Small intestine (tissue), 7 donors: ENCODE measurements at regions not wholly inside any gene's neighbourhood (a gene's known extent, or its start where the extent isn't known, plus 50 kb on each side); places are given as distances from the start of the nearest gene placed in this dataset.

Source experiments
- DNase-seq, 2 donors: peaks; one replicate each; pipeline versions ENCODE4 v3.0.0 to v3.0.0-alpha.2; 2013
- FAIRE-seq: peaks from 2 replicates; lab custom pipeline; 2012; peaks lifted over from hg19 to GRCh38; lab: Jason Lieb, UNC
- H3K27ac ChIP-seq, 3 donors: one replicate each; pipeline ENCODE4 v1.5.1; 2013; ENCODE audit warnings: low read length in 2 of 3, mild to moderate bottlenecking in 2 of 3, control low read depth in 1 of 3, inconsistent platforms in 1 of 3, low read depth in 1 of 3, moderate library complexity in 1 of 3
- H3K27me3 ChIP-seq, 3 donors: one replicate each; pipeline ENCODE4 v1.6.1; 2013; ENCODE audit warnings: low read length in 3 of 3, inconsistent platforms in 1 of 3; ENCODE audit not compliant: control insufficient read depth in 3 of 3, insufficient read depth in 3 of 3
- H3K36me3 ChIP-seq, 3 donors: one replicate each; pipeline ENCODE4 v1.6.1; 2013; ENCODE audit warnings: low read length in 3 of 3, inconsistent platforms in 1 of 3, low read depth in 1 of 3, mild to moderate bottlenecking in 1 of 3, moderate library complexity in 1 of 3; ENCODE audit not compliant: control insufficient read depth in 3 of 3, insufficient read depth in 2 of 3
- H3K4me1 ChIP-seq, 3 donors: one replicate each; pipeline ENCODE4 v1.6.1; 2013; ENCODE audit warnings: low read length in 2 of 3, inconsistent platforms in 1 of 3, low read depth in 1 of 3, mild to moderate bottlenecking in 1 of 3, moderate library complexity in 1 of 3; ENCODE audit not compliant: control insufficient read depth in 3 of 3, insufficient read depth in 2 of 3
- H3K4me3 ChIP-seq, 3 donors: one replicate each; pipeline ENCODE4 v1.5.1; 2013; ENCODE audit warnings: low read length in 3 of 3, control low read depth in 1 of 3, inconsistent platforms in 1 of 3, low read depth in 1 of 3, mild to moderate bottlenecking in 1 of 3, moderate library complexity in 1 of 3
- H3K9me3 ChIP-seq, 2 donors: one replicate each; pipeline ENCODE4 v1.6.1; 2013; ENCODE audit warnings: low read depth in 1 of 2, low read length in 1 of 2; ENCODE audit not compliant: control insufficient read depth in 2 of 2, insufficient read depth in 1 of 2
- WGBS, 3 donors: extraction: QIAGEN DNeasy Blood & Tissue Kit; methylation state at CpG; one replicate each; pipeline ENCODE4 v1.1.7; 2013; 5-methylcytosine and 5-hydroxymethylcytosine counted together
- donor health status: healthy with polysubstance abuse.
- donor health status: control.
- donor health status: control.
- donor health status: Bipolar disorder and iron deficiency.
- donor health status: healthy.

- Histone ChIP-seq H3K4me1 (no peaks in the 10 kb centered on the region), H3K36me3 (no peaks in the 10 kb centered on the region), H3K27me3 (no peaks in the 10 kb centered on the region), H3K9me3 (no peaks in the 10 kb centered on the region), H3K4me3 (no peak overlapping the region), H3K27ac (no peak overlapping the region)
- WGBS, 3 donors = 69 to 78% (median 74%) methylated on average over 7 of the region's 7 CpGs
- DNase-seq (no peak), FAIRE-seq (no peak)
Measured at GRCh38 chr1:112058815-112059450, 69.5 kb upstream of the KCND3 start.

GRCh38 chr1:112059679-112060078 is 70.2 kb upstream of the KCND3 start:
- DNase-seq (no peak), FAIRE-seq (no peak)
- no peaks in the 10 kb centered on the region for H3K9me3 ChIP-seq
- H3K36me3 ChIP-seq = no peaks in the 10 kb centered on the region
- H3K27me3 ChIP-seq = no peaks in the 10 kb centered on the region
- H3K4me1 ChIP-seq = no peaks in the 10 kb centered on the region
- H3K27ac ChIP-seq = no peak overlapping the region
- no peak overlapping the region for H3K4me3 ChIP-seq
- WGBS, 3 donors = 77 to 83% (median 79%) methylated on average over 6 of the region's 6 CpGs

- no peak for FAIRE-seq
- no peak overlapping the region for H3K4me3 ChIP-seq
Measured at GRCh38 chr1:112060261-112060660, 70.8 kb upstream of the KCND3 start.

DNA sequence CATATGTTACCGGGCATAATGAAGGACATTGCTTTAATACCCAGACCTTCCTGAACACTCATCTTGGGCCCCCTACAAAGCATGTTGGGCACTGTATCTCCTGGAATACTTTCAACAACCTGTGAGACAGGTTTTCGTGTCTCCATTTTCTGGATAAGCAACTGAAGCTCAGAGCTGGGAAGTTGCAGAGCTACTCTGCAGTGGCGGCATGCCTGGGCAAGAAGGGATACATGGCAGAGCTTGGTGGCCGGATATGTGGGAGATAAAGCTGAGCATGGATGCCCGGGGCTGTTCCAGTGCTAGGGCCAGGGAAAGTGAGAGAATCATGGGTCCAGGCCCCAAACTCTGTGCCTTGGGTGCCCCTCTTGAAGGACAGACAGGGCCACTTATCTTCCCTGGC is 71.6 kb upstream of the KCND3 start:
- WGBS, 3 donors = 72 to 88% (median 86%) methylated on average over 5 of the region's 5 CpGs
- H3K4me1 ChIP-seq = no peaks in the 10 kb centered on the region
- peaks cover 0 to 1% (median 0%) of the 10 kb centered on the region in 3 donors for H3K27me3 ChIP-seq
- H3K9me3 ChIP-seq = no peaks in the 10 kb centered on the region
- no peak overlapping the region for H3K27ac ChIP-seq
- DNase-seq = no peak
- FAIRE-seq = no peak
- no peak overlapping the region for H3K4me3 ChIP-seq
- no peaks in the 10 kb centered on the region for H3K36me3 ChIP-seq

More at GRCh38 chr1:112060261-112060660, 70.8 kb upstream of the KCND3 start:
- no peak overlapping the region for H3K27ac ChIP-seq
- DNase-seq = no peak
- WGBS, 3 donors = 62 to 65% (median 62%) methylated on average over 1 of the region's 1 CpG
- H3K36me3 ChIP-seq = no peaks in the 10 kb centered on the region
- no peaks in the 10 kb centered on the region for H3K4me1 ChIP-seq
- H3K27me3 ChIP-seq = no peaks in the 10 kb centered on the region
- H3K9me3 ChIP-seq = no peaks in the 10 kb centered on the region

DNA sequence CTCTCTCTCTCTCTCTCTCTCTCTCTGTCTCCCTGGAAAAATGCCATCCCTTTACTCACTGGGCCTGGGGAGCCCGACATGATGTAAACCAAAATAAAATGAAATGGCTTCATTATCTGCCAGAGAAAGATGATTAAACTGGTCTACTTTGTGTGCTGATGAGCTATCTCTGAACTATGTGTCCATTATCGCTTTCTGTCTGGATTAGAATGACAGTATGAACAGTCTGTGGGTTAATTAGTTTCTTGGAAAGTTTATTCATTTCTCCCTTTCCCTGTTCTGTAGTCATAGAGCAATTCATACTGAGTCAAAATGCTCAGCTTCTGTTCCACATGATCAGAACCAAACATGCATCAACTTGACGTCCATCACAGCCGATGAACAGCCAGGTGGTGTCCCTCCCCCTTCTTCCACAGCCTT is 72.4 kb upstream of the KCND3 start:
- H3K4me1 ChIP-seq = no peaks in the 10 kb centered on the region
- H3K36me3 ChIP-seq = no peaks in the 10 kb centered on the region
- WGBS, 3 donors = 57 to 63% (median 59%) methylated on average over 4 of the region's 4 CpGs
- no peak overlapping the region for H3K4me3 ChIP-seq
- DNase-seq (no peak), FAIRE-seq (no peak)
- no peaks in the 10 kb centered on the region for H3K9me3 ChIP-seq
- no peak overlapping the region for H3K27ac ChIP-seq
- H3K27me3 ChIP-seq = peaks cover 0 to 3% (median 0%) of the 10 kb centered on the region in 3 donors

DNA sequence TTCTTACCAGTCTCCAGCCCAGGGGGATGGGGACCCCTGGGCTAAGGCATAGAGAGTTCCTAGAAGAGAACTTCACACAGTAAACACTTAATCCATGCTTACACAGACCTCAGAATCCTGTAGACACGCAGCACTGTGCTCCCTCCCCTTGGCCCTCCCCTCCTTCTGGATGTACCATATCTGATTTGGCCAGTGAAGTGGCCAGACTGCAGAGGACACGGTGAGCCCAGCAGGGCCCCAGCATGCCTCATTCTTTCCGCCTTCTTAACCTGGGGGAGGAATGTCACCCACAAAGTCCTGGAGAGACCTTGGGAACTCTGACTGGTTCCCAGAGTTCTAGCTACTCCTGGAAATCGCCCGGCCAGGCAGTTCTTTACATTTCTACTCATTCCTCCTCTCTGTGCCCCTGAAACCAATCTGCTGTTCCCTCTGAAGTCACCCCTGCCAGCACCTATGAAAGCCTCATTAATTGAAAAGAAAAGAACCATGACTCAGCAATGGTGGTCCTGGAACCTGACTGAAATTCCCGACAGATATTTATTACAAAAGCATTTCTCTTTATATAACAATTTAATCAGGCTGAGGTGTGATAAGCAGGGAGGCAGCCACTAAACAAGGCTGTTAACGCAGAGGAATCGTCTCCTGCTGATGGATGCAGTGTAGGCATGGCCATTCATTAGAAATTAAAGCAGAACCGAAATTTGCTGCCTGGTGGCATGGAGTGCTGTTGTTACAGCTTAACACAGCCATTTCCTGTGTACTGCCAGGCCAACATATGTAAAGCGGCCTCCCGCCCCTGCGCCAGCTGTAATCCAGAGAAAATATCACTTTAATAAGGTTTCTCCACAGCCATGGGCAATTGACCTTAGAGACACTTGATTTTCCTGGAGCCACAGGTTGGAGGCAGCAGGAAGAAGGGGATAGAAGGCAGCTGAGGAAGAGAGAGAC is 74.6 kb upstream of the KCND3 start:
- no peak overlapping the region for H3K27ac ChIP-seq
- no peak for DNase-seq
- no peak overlapping the region for H3K4me3 ChIP-seq
- no peaks in the 10 kb centered on the region for H3K4me1 ChIP-seq
- FAIRE-seq = no peak
- H3K27me3 ChIP-seq = peaks cover 0 to 3% (median 0%) of the 10 kb centered on the region in 3 donors
- H3K36me3 ChIP-seq = no peaks in the 10 kb centered on the region
- 72 to 78% (median 74%) methylated on average over 12 of the region's 12 CpGs for WGBS, 3 donors
- no peaks in the 10 kb centered on the region for H3K9me3 ChIP-seq

DNA sequence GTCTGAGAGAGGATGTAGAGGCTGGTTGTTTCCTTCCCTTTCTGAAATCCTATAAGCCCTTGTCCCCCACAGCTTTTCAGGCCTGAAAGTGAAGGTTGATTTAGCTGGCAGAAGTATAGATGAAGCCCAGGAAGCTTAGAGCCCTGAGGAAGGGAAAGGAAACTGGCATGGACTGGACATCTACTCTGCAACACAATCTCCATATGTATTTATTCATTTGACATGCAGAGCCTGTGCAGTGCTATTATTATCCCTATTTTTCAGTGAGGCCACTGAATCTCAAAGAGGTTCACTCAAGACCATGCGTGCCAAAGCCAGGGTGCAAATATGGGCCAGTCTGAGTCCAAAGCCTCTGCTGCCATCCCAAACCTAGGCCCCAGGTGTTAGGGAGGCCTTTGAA is 78.5 kb upstream of the KCND3 start:
- FAIRE-seq (no peak), DNase-seq (no peak)
- WGBS, 3 donors = 88 to 96% (median 96%) methylated on average over 1 of the region's 1 CpG

GRCh38 chr1:112070677-112071076 is 81.2 kb upstream of the KCND3 start:
- no peak overlapping the region for H3K4me3 ChIP-seq
- DNase-seq (peak; percentile 4 to 6), FAIRE-seq (no peak)
- peaks cover 0 to 6% (median 0%) of the 10 kb centered on the region in 3 donors for H3K27me3 ChIP-seq
- H3K27ac ChIP-seq = no peak overlapping the region
- 63 to 83% (median 64%) methylated on average over 2 of the region's 2 CpGs for WGBS, 3 donors
- H3K4me1 ChIP-seq = no peaks in the 10 kb centered on the region
- no peaks in the 10 kb centered on the region for H3K36me3 ChIP-seq
- no peaks in the 10 kb centered on the region for H3K9me3 ChIP-seq

More for the DNA sequence above, 78.5 kb upstream of the KCND3 start:
- Histone ChIP-seq H3K4me3 (no peak overlapping the region), H3K27ac (no peak overlapping the region), H3K36me3 (no peaks in the 10 kb centered on the region), H3K4me1 (no peaks in the 10 kb centered on the region), H3K27me3 (peaks cover 0 to 6% (median 0%) of the 10 kb centered on the region in 3 donors), H3K9me3 (no peaks in the 10 kb centered on the region)
